RCC 7860 (cell line): ENCODE measurements at regions not wholly inside any gene's neighbourhood (a gene's known extent, or its start where the extent isn't known, plus 50 kb on each side); places are given as distances from the start of the nearest gene placed in this dataset.

Experiments
- DNase-seq: peaks from one replicate; pipeline ENCODE4 v3.0.0-alpha.2; 2015; ENCODE audit warnings: low spot score
- FAIRE-seq: peaks from 2 replicates; lab custom pipeline; 2012; peaks lifted over from hg19 to GRCh38; lab: Jason Lieb, UNC

DNA sequence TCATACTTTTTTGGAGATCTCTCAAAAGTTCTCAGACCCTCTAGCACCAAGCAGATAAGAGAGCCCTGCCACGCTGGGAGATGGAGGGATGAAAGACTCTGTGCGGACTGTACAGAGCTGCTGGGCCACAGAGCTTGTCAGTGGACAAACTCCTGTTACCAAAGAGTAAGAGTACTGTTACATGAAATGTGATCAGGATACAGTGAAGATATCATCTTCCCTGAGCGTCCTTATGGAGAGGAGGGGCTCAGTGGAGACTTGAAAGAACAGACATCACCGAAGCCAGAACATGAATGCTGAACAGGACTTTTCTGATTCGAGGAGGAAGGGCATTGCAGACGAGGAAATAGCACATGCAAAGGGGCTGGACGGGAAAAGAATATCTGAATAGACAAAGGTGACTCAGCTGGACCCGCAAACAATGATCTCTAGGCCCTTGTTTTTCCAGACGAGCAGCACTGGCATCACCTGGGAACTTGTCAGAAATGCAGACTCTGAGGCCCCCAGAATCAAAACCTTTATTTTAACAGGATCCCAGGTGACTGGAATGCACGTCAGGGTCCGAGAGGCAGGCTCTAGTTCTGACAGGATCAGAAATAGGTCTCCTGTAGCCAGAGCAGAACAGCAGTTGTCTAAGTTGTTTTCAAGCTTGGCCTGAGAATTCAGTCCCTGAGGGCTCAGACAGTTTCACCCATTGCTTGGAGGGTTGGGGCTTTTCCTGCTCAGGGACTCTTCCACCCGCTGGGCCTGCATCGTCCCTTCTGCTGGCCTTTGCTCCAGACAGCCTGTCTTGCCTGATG lies 277.9 kb downstream of the RPLP1 start:
- no peak for FAIRE-seq
- no peak for DNase-seq

DNA sequence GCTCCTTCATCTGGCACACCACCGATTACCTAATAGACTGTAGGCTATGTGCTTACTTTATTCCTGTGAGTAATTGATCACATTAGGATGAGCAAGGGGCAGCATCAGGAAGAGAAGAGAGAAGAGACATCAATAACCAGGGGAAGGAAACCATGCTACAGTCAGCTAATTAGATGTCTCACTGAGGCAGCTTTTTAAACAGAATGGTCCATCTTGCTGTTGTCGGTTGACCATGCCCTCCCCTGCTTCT lies 278.4 kb downstream of the RPLP1 start:
- FAIRE-seq (no peak), DNase-seq (no peak)

DNA sequence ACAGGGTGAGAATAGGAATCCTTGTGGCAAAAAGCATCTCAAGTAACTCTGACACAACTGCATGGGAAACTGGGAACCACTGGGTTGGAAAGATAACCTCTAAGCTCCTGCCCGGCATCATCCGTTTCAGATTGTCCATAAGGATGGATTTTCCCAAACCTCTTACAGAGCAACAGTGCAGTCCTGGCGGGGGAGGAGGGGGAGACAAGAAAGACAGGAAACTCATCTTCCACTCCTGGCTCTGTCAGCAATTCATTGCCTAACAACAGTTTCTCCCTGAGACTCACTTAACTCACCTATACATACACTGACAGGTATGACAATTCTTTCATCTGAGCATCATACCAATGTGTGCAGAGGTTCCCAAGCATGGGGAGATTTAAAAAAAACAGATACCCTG lies 279.0 kb downstream of the RPLP1 start:
- DNase-seq (no peak), FAIRE-seq (no peak)

DNA sequence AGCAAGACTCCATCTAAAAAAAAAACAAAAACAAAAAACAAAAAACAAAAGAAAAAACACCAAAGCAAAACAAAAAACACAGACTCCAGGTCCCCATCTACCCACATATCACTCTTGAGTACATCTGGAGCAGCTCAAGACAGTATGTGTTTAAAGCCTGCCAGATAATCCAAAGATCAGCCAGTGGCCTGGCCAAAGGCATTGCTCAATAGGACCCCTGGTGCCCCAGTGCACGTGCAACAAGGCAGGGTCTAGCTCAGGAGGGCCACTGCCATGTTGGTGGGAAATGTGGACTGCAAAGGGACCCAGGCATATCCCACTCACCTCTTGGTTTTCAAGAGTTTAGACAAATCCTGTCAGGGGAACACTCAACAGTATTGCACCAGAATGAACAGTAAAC lies 279.5 kb downstream of the RPLP1 start:
- no peak for FAIRE-seq
- DNase-seq, result no peak

DNA sequence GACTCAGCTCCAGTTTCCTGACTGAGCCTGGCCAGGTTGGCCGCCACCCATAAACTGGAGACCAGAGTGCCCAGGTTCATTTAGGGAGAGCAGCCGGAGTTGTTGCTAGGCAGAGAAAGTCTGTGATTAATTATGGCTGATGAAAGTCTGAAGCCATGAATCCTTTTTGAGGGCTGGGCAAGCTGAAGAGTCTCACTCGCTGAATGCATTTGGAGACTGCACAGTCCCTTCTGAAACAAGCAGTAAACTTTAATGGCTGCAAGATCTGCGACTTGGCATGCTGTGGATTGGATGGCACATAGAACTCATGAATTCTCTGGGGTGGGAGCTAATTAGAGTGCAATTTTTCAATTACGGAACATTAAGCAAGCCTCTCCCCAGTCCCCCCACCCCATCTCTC lies 282.1 kb downstream of the RPLP1 start:
- DNase-seq (no peak), FAIRE-seq (no peak)

DNA sequence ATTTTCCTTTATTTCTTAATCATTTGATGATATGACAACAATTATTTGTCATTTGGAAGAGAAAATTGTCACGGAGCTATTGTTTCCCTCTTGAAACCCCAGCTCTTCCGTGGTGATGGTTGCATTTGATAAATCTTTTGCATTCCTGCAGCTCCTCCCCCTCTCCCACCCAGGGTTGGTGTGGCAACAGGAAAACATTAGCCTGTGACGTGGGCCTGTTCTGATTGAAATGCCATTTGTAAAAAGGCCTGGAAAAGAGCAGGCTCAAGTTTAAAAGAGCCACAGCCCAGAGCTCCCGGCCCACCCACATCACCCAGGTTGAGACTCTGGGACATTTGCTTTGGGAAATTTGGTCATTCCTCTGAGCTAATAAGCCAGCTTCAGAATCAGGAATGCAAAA lies 282.5 kb downstream of the RPLP1 start:
- no peak for DNase-seq
- no peak for FAIRE-seq

DNA sequence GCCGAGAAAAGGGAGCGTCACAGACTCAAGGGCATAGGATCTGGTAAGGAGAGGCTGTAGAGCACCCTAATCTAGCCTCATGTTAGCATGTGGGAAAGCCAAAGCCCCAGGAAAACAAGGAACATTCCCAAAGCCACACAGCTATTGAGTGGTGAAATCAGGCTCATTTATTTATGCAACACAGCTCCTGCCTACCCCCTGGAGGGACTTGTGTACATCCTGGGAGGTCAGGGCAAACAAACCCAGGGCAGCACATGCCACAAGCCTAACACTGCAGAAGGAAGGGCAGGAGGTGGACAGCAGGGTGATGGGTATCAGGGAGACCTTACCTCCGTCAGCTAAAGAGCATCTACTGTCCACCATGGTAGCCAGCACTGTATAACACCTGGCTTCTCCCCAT lies 283.5 kb downstream of the RPLP1 start:
- FAIRE-seq (no peak), DNase-seq (no peak)

DNA sequence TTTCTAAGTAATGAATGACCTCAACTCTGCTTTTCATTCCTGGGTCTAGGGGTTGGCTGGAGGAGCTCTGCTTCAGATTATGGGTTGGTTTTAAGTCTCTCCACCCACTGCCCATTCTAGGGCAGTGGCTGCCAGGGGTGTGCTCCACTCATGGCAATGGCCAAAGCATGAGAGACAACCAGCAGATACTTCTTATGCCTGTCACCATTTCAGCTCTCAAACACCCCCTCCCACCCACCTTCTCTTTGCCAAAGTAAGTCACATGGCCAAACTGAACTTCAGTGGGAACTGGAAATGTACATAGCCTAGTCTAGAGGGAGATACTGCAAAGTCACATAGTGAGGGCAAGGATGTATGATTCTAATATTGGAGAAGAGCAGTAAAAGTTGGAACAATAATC lies 285.3 kb downstream of the RPLP1 start:
- DNase-seq (no peak), FAIRE-seq (no peak)

DNA sequence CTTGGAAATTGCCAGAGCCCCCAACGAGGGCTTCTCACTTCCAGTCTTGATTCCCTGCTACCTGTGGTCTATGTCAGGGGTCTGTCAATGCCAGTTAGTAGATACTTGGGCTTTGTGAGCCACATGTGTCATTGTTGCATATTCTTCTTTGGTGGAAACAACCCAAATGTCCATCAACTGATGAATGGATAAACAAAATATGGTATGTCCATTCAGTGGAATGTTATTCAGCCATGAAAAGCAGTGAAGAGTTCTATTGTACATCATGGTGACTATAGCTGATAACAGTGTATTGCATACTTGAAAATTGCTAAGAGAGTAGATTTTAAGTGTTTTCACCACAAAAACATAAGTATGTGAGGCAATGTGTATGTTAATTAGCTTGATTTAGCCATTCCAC lies 288.1 kb downstream of the RPLP1 start:
- no peak for FAIRE-seq
- DNase-seq, result no peak

GRCh38 chr15:69742361-69742760 lies 289.7 kb downstream of the RPLP1 start:
- DNase-seq, result no peak
- FAIRE-seq, result no peak

DNA sequence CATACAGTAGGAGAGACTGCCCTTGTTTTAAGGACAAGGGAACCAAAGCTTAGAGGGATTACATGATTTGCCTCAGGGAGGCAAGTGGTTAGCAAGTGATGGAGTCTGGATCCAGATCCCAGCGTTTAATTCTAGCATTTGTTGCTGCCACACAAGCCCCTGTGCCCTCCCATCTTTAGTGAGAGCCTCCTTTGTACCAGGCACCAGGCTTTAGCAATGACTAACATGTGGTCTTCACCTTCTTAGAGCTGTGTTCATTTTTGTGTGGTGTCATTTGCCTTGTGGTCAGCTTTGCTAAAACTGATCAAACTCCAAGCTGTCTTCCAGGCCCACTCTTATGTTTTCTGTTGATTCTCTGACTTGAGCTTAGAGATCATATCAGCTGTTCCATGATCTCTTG lies 290.5 kb downstream of the RPLP1 start:
- DNase-seq, result no peak
- FAIRE-seq, result no peak

GRCh38 chr15:69744391-69745162 lies 292.0 kb downstream of the RPLP1 start:
- no peak for DNase-seq
- FAIRE-seq, result no peak

- no peak for DNase-seq
- FAIRE-seq, result no peak
Measured at GRCh38 chr15:69747193-69747592, 294.6 kb downstream of the RPLP1 start.

GRCh38 chr15:69748131-69748530 lies 295.5 kb downstream of the RPLP1 start:
- no peak for FAIRE-seq
- no peak for DNase-seq

DNA sequence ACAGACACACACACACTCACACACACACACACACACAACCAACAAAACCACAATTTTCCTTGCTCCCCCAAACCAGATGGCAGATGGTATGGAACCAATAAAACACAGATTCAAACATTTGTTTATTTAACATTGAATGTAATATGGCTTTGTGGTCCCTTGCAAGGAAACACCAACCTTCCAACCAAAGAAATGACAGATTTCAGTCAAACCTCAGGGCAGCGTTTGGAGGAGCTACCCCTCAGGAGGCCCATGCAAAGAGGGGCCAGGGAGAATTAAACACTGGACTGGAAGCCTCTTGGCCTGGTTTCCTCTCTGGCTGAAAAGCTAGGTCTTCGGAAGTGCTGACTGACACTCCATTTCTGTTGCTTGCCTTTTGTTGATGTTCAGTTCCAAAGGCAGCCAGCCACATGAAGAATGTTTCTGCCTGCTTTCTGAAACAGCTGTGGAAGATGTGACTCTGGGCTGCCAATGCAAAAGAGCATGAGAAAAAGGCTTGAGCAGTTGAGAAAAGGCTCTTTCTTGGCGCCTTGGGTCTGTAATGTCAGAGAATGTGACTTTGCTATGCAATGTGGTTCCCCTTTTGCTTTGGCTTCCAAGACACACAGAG lies 296.1 kb downstream of the RPLP1 start:
- no peak for DNase-seq
- no peak for FAIRE-seq

GRCh38 chr15:69749274-69749673 lies 296.7 kb downstream of the RPLP1 start:
- DNase-seq, result no peak
- no peak for FAIRE-seq

GRCh38 chr15:69749797-69750196 lies 297.2 kb downstream of the RPLP1 start:
- FAIRE-seq, result no peak
- DNase-seq, result no peak

DNA sequence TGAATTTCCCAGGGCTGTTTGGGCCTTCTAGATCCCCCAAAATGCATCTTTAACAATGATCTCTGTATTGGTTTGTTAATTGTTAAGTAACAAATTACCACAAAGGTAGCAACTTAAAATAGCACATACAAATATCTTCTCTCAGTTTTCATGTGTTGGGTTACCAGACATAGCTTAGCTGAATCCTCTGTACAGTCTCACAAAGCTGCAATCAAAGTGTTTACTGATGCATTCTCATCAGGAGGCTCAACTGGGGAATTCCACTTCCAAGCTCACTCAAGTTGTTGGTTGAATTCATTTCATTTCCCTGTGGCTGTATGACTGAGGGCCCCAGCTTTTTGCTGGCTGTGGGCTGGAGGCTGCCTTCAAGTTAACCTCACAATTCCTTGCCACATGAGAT lies 297.6 kb downstream of the RPLP1 start:
- FAIRE-seq (no peak), DNase-seq (no peak)

DNA sequence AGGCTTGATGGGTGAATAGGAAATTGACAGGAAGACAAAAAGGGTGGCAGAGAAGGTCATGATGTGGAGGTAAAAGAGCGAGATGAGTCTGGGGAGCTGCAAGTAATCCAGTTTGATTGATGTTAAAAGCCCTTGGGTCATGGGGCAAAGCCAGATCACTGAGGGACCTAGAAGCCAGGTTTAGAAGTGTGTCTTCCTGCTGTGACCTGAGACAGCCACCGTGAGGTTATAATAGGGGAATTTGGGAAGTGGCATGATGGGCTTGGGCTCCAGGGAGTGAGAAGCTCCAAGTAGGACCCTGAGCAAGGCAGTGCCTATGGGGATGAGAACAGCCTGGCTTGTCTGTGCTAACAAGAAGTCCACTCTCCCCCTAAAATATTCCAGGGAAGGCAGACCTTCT lies 298.5 kb downstream of the RPLP1 start:
- FAIRE-seq (no peak), DNase-seq (no peak)

GRCh38 chr15:69751566-69751965 lies 298.9 kb downstream of the RPLP1 start:
- DNase-seq (no peak), FAIRE-seq (no peak)

GRCh38 chr15:69753867-69754266 lies 301.2 kb downstream of the RPLP1 start:
- no peak for FAIRE-seq

DNA sequence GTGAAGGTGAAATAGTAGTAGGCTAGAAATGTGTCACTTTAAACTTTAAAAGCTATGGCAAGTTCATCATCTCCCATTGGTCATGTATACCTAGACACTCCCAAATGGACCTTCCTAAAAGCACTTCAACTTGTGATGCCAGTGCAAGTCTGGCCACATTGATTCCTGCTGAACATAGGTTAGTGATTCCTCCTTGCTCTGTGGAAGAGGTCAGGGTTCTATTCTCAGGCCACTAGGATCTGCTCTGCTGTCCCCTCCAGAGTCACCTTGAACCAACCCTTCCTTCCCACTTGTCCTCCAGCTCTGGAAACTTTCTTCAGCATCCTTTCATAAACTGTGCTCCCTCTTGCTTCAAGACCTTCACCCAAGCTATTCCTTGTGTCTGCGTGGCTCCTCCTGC lies 301.7 kb downstream of the RPLP1 start:
- FAIRE-seq (no peak), DNase-seq (no peak)

More at GRCh38 chr15:69753867-69754266, 301.2 kb downstream of the RPLP1 start:
- DNase-seq, result no peak
